NB4 (cell line): ENCODE measurements at regions not wholly inside any gene's neighbourhood (a gene's known extent, or its start where the extent isn't known, plus 50 kb on each side); places are given as distances from the start of the nearest gene placed in this dataset.

Experiments
- DNase-seq: peaks from one replicate; pipeline ENCODE4 v3.0.0; 2010; ENCODE audit warnings: low read depth
- H3K4me3 ChIP-seq: one replicate; pipeline ENCODE4 v1.5.1; 2011; ENCODE audit warnings: mild to moderate bottlenecking, low read depth, low read length, moderate library complexity
- CTCF ChIP-seq: IDR thresholded peaks from one replicate; pipeline ENCODE4 v1.5.1; 2012; ENCODE audit warnings: low read depth, low read length
- MAX ChIP-seq: IDR thresholded peaks from 2 replicates; pipeline ENCODE4 v1.6.1; 2011; ENCODE audit warnings: low read depth, low read length
- MYC ChIP-seq: IDR thresholded peaks from 2 replicates; pipeline ENCODE4 v1.6.1; 2011; ENCODE audit warnings: low read depth, low read length
- POLR2A ChIP-seq: IDR thresholded peaks from 2 replicates; pipeline ENCODE4 v1.6.1; 2011; ENCODE audit warnings: mild to moderate bottlenecking; ENCODE audit not compliant: insufficient read length; ENCODE audit errors: extremely low read depth

- H3K4me3 ChIP-seq, result no peak overlapping the region
- no peak for DNase-seq
- TF ChIP-seq POLR2A (no peak), MYC (no peak), MAX (no peak), CTCF (no peak)
Observed at GRCh38 chr10:10596256-10596655, 421.4 kb upstream of the CELF2 start.

DNA sequence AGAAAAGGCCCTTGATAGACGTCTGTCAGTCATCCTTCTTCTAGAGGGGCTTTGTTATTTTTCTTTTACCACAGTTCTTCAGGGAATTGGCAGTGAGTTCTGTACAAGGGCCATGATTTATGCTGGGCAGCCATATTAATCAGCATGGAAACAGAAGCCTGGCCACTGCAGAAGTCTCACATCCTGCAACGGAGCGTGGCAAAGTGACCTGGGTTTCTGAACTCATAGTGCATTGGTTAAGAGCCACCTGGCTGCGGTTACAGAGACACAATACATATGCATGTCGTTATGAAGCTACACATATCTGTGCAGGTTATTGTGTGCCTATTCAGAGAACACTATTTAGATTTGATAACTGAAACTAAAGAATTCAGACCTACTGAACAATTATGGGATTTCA, 419.4 kb upstream of the CELF2 start:
- H3K4me3 ChIP-seq, result no peak overlapping the region
- DNase-seq, result no peak
- TF ChIP-seq POLR2A (no peak), MYC (no peak), CTCF (no peak), MAX (no peak)

GRCh38 chr10:10600004-10600403, 417.7 kb upstream of the CELF2 start:
- no peak overlapping the region for H3K4me3 ChIP-seq
- no peak for TF ChIP-seq POLR2A
- no peak for TF ChIP-seq CTCF
- TF ChIP-seq MAX, result no peak
- TF ChIP-seq MYC, result no peak
- peak; percentile 5 for DNase-seq

DNA sequence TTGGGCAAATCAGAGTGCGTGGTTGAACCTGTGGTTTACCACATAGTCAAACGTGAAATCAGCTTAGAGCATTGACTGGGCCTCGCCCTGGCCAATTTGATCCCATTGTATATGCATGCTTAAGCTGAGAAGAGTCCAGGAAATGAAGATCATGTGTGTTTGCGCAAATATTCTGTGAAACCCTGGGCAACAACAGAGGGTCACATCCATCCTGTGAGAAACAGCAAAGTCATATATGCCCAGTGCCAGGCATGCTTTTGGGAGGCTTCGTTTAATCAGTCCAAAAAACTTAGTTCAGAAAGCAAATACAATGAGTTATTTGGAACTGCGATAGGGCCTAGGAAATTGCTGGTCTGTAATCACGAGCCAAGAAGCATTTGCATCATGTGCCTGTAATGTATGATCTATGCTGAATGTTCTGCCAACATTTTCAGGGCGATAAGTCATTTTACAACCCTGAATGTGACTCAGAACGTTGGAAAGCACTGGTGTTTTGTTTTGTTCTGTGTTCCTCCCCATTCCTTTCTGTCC, 412.1 kb upstream of the CELF2 start:
- H3K4me3 ChIP-seq, result no peak overlapping the region
- peak; percentile 1 for DNase-seq
- no peak for TF ChIP-seq CTCF
- TF ChIP-seq MAX, result no peak

GRCh38 chr10:10609379-10609955, 408.2 kb upstream of the CELF2 start:
- DNase-seq, result no peak
- H3K4me3 ChIP-seq, result no peak overlapping the region
- TF ChIP-seq MYC (no peak), MAX (no peak), CTCF (no peak)
